ENCODE measurements at regions not wholly inside any gene's neighbourhood (a gene's known extent, or its start where the extent isn't known, plus 50 kb on each side); places are given as distances from the start of the nearest gene placed in this dataset.

DNA sequence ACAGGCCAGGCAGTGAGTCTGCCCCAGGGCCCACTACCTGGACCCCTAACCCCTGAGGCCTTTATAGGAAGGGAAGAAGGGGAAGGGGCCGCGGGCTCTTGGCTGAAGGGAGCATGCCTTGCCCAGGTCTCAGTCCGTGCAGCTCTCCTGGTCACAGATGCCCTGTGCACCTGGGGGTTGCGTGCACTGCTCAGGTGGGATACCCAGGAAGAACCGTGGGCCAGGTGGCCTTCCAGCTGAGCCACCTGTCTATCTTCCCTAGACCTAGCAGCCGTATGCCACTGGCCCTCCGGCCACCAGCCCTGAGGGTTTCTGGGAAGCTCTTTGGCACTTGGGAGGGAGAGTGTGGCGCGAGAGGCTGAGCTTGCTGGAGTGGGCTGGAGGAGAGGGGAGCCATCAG lies 1178.6 kb downstream of the BRD1 start:
- Histone ChIP-seq H3K9me3 (ENCODE audit: control insufficient read depth in 5 of 5, low read length in 5 of 5) (peaks cover 0 to 4% (median 0%) of the 10 kb centered on the region in 5 donors), H3K27ac (ENCODE audit: low read depth, low read length) (no peak overlapping the region)

DNA sequence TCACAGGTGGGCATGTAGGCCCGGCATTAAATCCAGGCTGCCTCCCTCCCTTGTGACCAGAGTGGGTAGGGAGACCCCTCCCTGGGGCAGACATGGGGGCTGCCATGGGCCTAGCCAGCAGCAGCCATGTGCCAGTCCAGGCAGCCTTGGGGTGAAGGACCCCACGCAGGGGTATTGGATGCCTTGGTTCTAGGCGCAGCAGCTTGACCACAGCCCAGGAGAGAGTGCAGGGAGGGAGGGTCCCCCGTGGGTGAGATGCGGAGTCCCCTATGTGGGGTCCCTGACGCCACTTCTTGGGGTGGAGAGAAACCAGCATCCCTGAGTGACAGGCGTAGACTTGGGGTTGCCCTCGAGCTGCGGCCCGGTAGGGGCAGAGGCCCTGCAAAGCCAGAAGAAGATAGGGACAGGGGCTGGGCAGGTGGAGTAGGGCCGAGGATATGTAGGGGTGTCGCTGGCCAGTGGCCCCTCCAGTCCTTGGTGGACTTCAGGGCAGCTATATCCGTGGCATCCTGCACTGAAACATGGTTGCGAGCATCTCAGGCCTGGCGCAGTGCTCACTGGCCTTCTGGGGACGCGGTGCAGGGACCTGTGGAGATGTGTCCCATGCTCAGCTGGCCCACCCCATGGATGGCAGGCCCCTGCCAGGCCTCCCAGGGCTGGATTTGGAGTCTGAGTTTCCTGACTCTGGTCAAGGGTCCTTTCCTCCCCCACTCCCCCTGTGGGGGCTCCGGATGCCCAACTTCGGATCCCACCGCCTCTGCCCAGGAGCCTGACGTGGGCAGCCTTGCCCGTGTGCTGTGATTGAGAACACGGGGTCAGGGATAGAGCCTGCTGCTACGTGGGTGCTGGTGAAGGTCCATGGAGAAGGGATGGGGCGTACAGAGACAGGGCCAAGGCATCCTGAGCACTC lies 1179.8 kb downstream of the BRD1 start:
- H3K36me3 ChIP-seq (ENCODE audit: control insufficient read depth in 5 of 5, insufficient read depth in 5 of 5, low read length in 5 of 5) = no peaks in the 10 kb centered on the region
- no peak overlapping the region for H3K27ac ChIP-seq (ENCODE audit: low read depth, low read length)
- peaks cover 0 to 4% (median 0%) of the 10 kb centered on the region in 5 donors for H3K9me3 ChIP-seq (ENCODE audit: control insufficient read depth in 5 of 5, low read length in 5 of 5)
- no peak overlapping the region for H3K9ac ChIP-seq (ENCODE audit: low read length in 5 of 5)
- no peak overlapping the region for H3K4me3 ChIP-seq (ENCODE audit: low read depth in 1 of 5, low read length in 5 of 5)
- peaks cover 4 to 20% (median 7%) of the 10 kb centered on the region in 5 donors for H3K27me3 ChIP-seq (ENCODE audit: control insufficient read depth in 5 of 5, insufficient read depth in 4 of 5, low read length in 5 of 5)
- H3K4me1 ChIP-seq (ENCODE audit: control insufficient read depth in 5 of 5, insufficient read depth in 5 of 5, low read length in 5 of 5) = peaks cover 0 to 2% (median 0%) of the 10 kb centered on the region in 5 donors

More for the DNA sequence above, 1178.6 kb downstream of the BRD1 start:
- peaks cover 3 to 14% (median 4%) of the 10 kb centered on the region in 5 donors for H3K27me3 ChIP-seq (ENCODE audit: control insufficient read depth in 5 of 5, insufficient read depth in 4 of 5, low read length in 5 of 5)
- H3K9ac ChIP-seq (ENCODE audit: low read length in 5 of 5) = no peak overlapping the region
- H3K4me3 ChIP-seq (ENCODE audit: low read depth in 1 of 5, low read length in 5 of 5) = no peak overlapping the region
- H3K4me1 ChIP-seq (ENCODE audit: control insufficient read depth in 5 of 5, insufficient read depth in 5 of 5, low read length in 5 of 5) = peaks cover 0 to 5% (median 2%) of the 10 kb centered on the region in 5 donors
- H3K36me3 ChIP-seq (ENCODE audit: control insufficient read depth in 5 of 5, insufficient read depth in 5 of 5, low read length in 5 of 5) = no peaks in the 10 kb centered on the region

DNA sequence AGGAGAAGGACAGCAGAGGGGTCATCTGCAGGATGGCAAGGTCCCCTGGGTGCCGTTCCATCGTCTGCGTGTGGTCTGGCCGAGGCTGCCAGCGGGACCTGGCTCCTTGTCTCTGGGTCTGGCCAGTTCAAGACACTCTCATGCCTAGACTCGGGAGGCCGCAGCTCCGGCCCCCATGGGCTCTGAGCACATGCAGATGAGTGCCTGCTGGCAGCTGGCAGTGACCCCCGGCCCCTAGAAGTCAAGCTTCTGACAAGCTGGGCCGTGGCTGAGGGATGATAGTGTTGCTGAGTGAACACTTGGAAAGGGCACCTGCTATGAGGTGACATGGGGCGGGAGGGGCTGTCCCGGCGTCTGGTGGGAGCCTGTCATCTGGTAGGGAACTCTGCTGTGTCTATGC lies 1180.6 kb downstream of the BRD1 start:
- Histone ChIP-seq H3K9me3 (ENCODE audit: control insufficient read depth in 5 of 5, low read length in 5 of 5) (no peaks in the 10 kb centered on the region), H3K36me3 (ENCODE audit: control insufficient read depth in 5 of 5, insufficient read depth in 5 of 5, low read length in 5 of 5) (no peaks in the 10 kb centered on the region), H3K4me3 (ENCODE audit: low read depth in 1 of 5, low read length in 5 of 5) (no peak overlapping the region), H3K27me3 (ENCODE audit: control insufficient read depth in 5 of 5, insufficient read depth in 4 of 5, low read length in 5 of 5) (peaks cover 2 to 20% (median 10%) of the 10 kb centered on the region in 5 donors), H3K27ac (ENCODE audit: low read depth, low read length) (no peak overlapping the region), H3K9ac (ENCODE audit: low read length in 5 of 5) (no peak overlapping the region), H3K4me1 (ENCODE audit: control insufficient read depth in 5 of 5, insufficient read depth in 5 of 5, low read length in 5 of 5) (peaks cover 0 to 2% (median 0%) of the 10 kb centered on the region in 5 donors)

DNA sequence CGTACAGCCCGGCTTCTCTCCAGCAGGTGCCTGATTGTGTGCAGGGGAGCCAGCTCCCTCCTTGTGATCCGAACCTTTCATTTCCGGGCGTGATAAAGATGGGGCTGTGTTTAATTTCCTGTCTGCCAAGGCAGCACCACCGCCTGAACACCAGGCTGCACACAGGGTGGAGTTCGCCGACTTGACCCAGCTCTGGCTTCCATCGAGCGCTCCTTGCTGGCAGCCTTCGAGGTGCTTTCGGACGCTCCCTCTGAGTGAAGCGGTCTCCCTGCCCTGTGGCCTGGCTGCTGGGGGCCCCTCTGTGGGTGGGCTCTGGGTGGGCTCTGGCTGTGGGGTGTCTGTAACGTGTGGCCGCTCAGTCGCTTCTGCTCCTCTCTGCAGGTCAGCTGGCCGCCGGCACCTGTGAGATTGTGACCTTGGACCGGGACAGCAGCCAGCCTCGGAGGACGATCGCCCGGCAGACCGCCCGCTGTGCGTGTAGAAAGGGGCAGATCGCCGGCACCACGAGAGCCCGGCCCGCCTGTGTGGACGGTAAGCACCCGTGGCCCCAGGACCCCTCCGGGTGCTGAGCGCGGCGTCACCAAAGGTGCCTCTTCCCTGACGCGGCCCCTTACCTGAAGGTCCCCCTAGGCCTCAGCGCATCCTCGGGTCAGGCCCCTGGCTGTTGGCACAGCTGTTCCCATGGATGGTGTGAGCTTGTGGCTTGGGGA lies 1181.3 kb downstream of the BRD1 start:
- Histone ChIP-seq H3K4me3 (ENCODE audit: low read depth in 1 of 5, low read length in 5 of 5) (no peak overlapping the region), H3K9ac (ENCODE audit: low read length in 5 of 5) (no peak overlapping the region), H3K27ac (ENCODE audit: low read depth, low read length) (no peak overlapping the region), H3K9me3 (ENCODE audit: control insufficient read depth in 5 of 5, low read length in 5 of 5) (no peaks in the 10 kb centered on the region), H3K36me3 (ENCODE audit: control insufficient read depth in 5 of 5, insufficient read depth in 5 of 5, low read length in 5 of 5) (no peaks in the 10 kb centered on the region), H3K4me1 (ENCODE audit: control insufficient read depth in 5 of 5, insufficient read depth in 5 of 5, low read length in 5 of 5) (peaks cover 0 to 2% (median 0%) of the 10 kb centered on the region in 5 donors), H3K27me3 (ENCODE audit: control insufficient read depth in 5 of 5, insufficient read depth in 4 of 5, low read length in 5 of 5) (peaks cover 2 to 20% (median 10%) of the 10 kb centered on the region in 5 donors)

DNA sequence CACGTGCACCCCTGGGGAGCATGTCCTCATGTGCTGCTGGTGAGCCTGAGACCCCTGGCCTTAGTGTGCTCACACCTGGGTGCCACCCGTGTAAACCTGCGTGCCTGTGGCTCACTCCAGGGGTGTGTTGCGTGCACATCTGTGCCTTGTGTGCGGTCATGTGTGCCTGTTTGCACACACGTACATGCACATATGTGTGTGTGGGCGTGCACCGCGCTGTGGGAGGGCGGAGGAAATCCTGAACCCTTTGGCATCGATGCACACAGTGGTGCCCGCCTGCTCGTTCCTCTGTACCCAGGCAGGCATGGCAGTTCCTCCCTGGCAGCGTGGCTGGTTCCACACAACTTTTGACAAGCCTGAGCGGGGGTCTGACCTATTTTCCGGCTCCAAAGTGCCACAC lies 1181.9 kb downstream of the BRD1 start:
- no peak overlapping the region for H3K9ac ChIP-seq (ENCODE audit: low read length in 5 of 5)
- no peaks in the 10 kb centered on the region for H3K36me3 ChIP-seq (ENCODE audit: control insufficient read depth in 5 of 5, insufficient read depth in 5 of 5, low read length in 5 of 5)
- peaks cover 2 to 23% (median 10%) of the 10 kb centered on the region in 5 donors for H3K27me3 ChIP-seq (ENCODE audit: control insufficient read depth in 5 of 5, insufficient read depth in 4 of 5, low read length in 5 of 5)
- no peak overlapping the region for H3K27ac ChIP-seq (ENCODE audit: low read depth, low read length)
- H3K4me1 ChIP-seq (ENCODE audit: control insufficient read depth in 5 of 5, insufficient read depth in 5 of 5, low read length in 5 of 5) = peaks cover 0 to 2% (median 0%) of the 10 kb centered on the region in 5 donors
- no peaks in the 10 kb centered on the region for H3K9me3 ChIP-seq (ENCODE audit: control insufficient read depth in 5 of 5, low read length in 5 of 5)
- H3K4me3 ChIP-seq (ENCODE audit: low read depth in 1 of 5, low read length in 5 of 5) = no peak overlapping the region

DNA sequence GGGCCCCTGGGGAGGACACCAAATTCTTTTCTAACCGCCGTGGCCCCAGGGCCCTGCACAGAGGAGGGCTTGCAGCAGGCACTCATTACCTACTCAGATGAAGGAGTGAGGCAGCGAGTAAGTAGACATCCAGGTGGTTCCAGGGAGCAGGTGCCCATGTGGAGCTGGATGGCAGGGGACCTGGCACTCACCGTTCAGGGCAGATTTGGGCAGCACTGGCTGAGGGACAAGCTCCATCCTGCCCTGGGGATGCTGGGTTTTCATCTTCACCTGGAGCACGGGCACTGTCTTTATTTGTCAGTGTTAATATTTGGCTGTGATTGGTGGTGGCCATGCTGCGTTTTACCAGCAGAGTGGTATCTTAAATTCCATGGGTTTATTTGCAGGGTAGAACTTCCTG lies 1182.7 kb downstream of the BRD1 start:
- Histone ChIP-seq H3K36me3 (ENCODE audit: control insufficient read depth in 5 of 5, insufficient read depth in 5 of 5, low read length in 5 of 5) (no peaks in the 10 kb centered on the region), H3K4me3 (ENCODE audit: low read depth in 1 of 5, low read length in 5 of 5) (no peak overlapping the region), H3K27me3 (ENCODE audit: control insufficient read depth in 5 of 5, insufficient read depth in 4 of 5, low read length in 5 of 5) (peaks cover 2 to 28% (median 12%) of the 10 kb centered on the region in 5 donors), H3K9ac (ENCODE audit: low read length in 5 of 5) (no peak overlapping the region), H3K4me1 (ENCODE audit: control insufficient read depth in 5 of 5, insufficient read depth in 5 of 5, low read length in 5 of 5) (no peaks in the 10 kb centered on the region), H3K27ac (ENCODE audit: low read depth, low read length) (no peak overlapping the region), H3K9me3 (ENCODE audit: control insufficient read depth in 5 of 5, low read length in 5 of 5) (no peaks in the 10 kb centered on the region)

DNA sequence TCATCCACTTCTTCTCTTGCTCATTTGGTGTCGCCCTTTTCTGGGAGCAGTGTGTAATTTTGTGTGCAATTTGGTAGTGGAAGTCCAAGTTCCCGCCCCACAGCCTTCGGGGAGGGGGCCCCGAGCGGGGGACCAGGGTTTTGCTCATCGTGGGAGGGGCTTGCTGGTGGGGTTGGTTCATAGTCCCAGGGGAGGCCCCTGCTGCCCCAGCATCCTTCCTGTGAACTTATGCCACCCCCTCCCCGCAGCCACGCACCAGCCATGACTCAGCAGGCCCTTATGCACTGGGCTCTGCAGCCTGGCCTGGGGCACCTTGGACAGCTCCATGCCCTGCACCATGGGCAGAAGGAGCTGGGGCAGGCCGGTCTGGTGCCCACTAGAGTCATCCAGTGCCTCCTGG lies 1183.6 kb downstream of the BRD1 start:
- Histone ChIP-seq H3K27ac (ENCODE audit: low read depth, low read length) (no peak overlapping the region), H3K9ac (ENCODE audit: low read length in 5 of 5) (no peak overlapping the region), H3K36me3 (ENCODE audit: control insufficient read depth in 5 of 5, insufficient read depth in 5 of 5, low read length in 5 of 5) (no peaks in the 10 kb centered on the region), H3K4me1 (ENCODE audit: control insufficient read depth in 5 of 5, insufficient read depth in 5 of 5, low read length in 5 of 5) (no peaks in the 10 kb centered on the region), H3K27me3 (ENCODE audit: control insufficient read depth in 5 of 5, insufficient read depth in 4 of 5, low read length in 5 of 5) (peaks cover 2 to 31% (median 13%) of the 10 kb centered on the region in 5 donors), H3K4me3 (ENCODE audit: low read depth in 1 of 5, low read length in 5 of 5) (no peak overlapping the region), H3K9me3 (ENCODE audit: control insufficient read depth in 5 of 5, low read length in 5 of 5) (no peaks in the 10 kb centered on the region)

DNA sequence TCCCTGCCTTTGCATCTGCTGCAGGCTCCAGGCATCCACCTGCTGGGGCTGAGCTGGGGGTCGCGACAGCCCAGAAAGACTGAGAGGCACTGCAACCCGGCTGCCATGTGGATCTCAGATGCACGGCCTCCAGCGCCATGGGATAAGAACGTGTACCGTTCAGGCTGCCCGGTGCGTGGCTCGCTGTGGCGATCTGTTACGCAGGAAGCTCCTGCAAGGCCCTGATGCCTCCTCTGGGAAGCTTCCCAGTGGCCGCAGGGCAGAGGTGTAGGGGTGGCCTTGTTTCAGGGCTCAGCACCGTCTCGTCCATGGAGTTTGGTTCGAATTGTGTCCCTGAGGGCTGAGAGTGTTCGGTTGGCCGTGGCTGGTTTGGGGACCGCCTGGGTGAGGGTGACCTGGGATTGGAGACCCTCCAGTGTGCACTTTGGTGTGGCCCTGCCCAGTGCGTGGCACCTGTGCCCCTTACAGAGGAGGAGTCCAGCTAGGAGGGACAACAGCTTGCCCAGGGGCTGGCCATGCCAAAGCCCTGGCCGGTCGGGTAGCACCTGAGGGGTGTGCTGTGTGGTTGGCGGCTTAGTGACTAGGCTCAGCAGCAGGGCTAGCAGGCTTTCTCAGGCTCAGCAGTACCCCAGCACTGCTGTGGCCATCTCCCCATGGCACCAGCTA lies 1184.5 kb downstream of the BRD1 start:
- no peak overlapping the region for H3K27ac ChIP-seq (ENCODE audit: low read depth, low read length)
- H3K9me3 ChIP-seq (ENCODE audit: control insufficient read depth in 5 of 5, low read length in 5 of 5) = no peaks in the 10 kb centered on the region
- H3K4me1 ChIP-seq (ENCODE audit: control insufficient read depth in 5 of 5, insufficient read depth in 5 of 5, low read length in 5 of 5) = no peaks in the 10 kb centered on the region
- peaks cover 2 to 31% (median 13%) of the 10 kb centered on the region in 5 donors for H3K27me3 ChIP-seq (ENCODE audit: control insufficient read depth in 5 of 5, insufficient read depth in 4 of 5, low read length in 5 of 5)
- no peaks in the 10 kb centered on the region for H3K36me3 ChIP-seq (ENCODE audit: control insufficient read depth in 5 of 5, insufficient read depth in 5 of 5, low read length in 5 of 5)
- H3K4me3 ChIP-seq (ENCODE audit: low read depth in 1 of 5, low read length in 5 of 5) = no peak overlapping the region
- no peak overlapping the region for H3K9ac ChIP-seq (ENCODE audit: low read length in 5 of 5)

DNA sequence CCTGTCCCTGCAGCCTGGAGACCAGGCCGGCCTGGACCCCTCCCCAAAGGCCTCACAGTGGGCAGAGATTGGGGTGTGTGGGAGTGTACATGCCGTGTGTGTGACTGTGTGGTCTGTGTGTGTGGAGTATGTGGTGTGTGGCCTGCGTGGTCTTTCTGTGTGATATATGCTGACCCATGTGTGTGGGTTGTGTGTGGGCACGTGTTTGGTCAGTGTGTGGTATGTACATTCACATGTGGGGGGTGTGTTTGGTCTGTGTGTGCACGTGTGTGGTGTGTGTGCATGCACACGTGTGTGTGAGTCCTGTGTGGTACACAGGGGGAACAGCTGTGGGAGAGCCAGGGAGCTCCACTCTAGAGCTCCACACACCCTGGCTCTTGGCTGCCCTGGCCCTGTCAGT lies 1185.1 kb downstream of the BRD1 start:
- Histone ChIP-seq H3K27me3 (ENCODE audit: control insufficient read depth in 5 of 5, insufficient read depth in 4 of 5, low read length in 5 of 5) (peaks cover 2 to 30% (median 13%) of the 10 kb centered on the region in 5 donors), H3K27ac (ENCODE audit: low read depth, low read length) (no peak overlapping the region), H3K9me3 (ENCODE audit: control insufficient read depth in 5 of 5, low read length in 5 of 5) (no peaks in the 10 kb centered on the region), H3K4me1 (ENCODE audit: control insufficient read depth in 5 of 5, insufficient read depth in 5 of 5, low read length in 5 of 5) (no peaks in the 10 kb centered on the region), H3K9ac (ENCODE audit: low read length in 5 of 5) (no peak overlapping the region), H3K4me3 (ENCODE audit: low read depth in 1 of 5, low read length in 5 of 5) (no peak overlapping the region), H3K36me3 (ENCODE audit: control insufficient read depth in 5 of 5, insufficient read depth in 5 of 5, low read length in 5 of 5) (no peaks in the 10 kb centered on the region)
